COLO668 (cell line): ENCODE measurements at regions not wholly inside any gene's neighbourhood (a gene's known extent, or its start where the extent isn't known, plus 50 kb on each side); places are given as distances from the start of the nearest gene placed in this dataset.

Experiments used
- DNase-seq: peaks from one replicate; lab custom pipeline; 2025; ENCODE audit not compliant: unreplicated experiment; lab: John Stamatoyannopoulos, UW

DNA sequence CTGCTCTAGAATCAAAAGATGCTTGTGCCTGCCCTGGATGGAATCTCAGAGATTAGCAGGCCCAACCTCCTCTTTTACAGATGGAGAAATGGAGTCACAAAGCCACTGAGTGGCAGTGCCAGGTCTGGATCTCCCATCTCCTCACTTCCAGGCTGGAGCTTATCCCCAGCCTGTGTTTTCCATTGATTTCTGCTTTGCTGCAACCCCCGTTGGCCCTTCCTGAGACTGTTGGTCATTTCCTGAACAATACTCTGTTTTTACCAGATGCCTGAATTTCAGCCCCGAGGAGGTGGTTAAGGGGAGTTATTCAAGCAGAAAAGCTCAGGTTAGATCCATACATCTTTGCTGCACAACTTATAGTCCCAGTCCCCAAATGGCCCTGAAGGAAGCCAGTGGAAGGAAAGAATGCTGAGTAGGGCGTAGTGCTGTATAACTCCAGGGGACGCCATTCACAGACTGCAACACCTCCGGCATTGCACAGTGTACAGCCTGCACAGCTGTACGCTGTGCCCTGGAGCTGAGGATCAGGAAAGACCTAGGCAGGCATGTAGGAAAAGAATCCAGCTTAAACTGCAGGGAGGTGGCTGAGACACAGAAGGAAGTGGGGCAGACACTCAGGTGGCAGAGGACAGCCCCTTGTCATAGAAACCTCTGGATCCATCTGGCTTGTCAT lies 77.5 kb downstream of the RPLP1 start:
- DNase-seq: no peak

DNA sequence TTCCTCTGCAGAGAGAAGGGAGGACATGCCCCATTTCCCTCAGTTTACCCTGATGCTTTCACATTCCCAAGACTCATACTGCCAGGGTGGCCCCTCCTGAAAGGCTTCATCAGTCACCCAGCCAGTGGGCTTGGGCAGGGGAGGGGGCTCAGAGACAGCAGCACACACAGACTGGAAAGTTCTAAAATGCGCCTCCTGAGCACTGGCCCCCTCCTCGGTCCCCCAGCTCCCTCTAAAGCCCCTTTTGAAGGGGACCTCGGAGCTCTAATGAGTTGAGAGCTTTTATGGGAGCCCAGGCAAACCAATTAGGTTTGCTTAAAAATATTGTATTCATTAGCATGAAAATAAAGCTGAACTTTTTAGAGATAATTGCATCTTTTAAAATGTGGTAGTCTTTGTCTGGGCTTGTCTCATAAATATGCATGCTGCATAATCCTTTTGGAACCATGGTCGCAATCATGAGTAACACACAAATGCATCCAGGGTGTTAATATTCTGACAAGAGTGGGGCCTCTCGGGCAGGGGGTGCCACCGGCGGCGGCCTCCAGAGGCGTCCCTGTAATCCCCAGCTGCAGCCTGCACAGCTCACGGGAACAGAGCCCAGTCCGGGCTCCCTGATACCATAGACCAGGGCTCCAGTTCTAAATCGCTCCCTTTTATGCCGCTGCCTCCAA lies 78.5 kb downstream of the RPLP1 start:
- no peak for DNase-seq

DNA sequence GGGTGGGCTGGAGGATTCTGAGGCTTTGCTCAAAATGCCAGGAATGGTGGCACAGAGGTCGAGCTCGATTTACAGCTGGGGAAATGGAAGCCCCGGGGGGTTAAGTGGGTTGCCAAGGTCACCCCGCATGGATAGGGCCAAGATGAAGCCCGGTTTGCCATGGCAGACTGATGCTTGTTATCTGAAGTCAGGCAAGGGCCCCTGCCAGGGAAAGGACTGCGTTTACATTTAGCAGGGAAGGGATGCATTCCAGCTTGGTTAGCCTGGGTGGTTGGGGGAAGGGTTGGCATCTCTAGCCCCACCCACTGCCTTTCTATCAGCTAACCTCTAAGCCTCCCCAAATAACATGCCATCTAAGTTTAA lies 79.0 kb downstream of the RPLP1 start:
- no peak for DNase-seq

DNA sequence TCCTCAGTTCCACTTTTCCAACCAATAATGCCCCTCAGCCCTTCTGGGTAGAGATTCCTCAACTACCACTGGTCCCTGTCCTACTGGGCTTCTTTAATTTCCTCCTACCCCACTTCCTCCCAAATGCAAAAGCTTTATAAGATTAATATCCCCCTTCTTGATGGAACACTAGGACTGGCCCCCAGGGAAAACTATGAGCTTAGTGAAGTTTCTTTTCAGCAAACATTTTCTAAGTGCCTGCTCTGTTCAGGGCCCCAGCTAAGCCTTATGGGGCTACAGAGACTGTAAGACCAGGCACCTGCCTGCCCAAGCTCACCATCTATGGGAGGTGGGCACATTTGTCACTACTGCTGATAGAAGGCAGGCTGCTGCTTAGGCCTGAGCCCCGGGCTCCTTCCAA lies 79.4 kb downstream of the RPLP1 start:
- no peak for DNase-seq

DNA sequence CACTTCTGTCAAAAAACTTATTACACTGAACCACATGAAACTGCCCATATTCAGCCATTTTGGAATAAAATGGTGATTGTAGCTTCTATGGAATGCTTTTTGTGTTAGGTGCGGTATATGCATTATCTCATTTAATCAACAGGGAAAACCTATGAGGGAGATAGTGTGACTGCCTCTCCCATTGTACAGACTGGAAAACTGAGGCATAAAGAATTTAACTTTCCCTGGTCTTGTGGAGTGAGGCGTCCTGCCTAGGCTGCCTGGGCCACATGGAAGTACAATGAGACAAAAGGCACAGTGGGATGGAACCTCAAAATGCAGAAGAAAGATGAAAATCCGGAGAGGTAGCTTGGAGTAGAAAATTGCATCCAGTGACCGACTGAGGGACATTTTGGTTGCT lies 80.2 kb downstream of the RPLP1 start:
- no peak for DNase-seq

DNA sequence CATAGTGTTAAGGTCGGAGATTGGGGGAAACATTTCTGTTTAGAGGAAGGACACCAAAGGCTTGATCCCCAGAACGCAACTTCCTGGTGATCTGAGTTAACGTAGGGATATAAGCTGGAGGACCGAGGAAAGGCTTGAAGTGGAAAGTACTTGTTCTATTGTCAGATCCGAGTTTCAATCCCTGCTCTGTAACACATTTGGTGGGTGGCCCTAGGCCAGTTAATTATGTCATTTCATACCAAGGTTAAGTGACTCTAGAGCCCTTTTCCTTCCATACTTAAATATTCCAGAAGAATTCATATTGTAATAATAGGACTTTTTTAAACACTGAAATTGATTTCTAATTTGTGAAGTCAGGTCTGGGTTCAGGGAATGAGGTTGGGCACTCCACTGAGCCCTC lies 80.9 kb downstream of the RPLP1 start:
- no peak for DNase-seq

GRCh38 chr15:69535101-69535638 lies 82.6 kb downstream of the RPLP1 start:
- DNase-seq: no peak

- no peak for DNase-seq
These were observed 83.4 kb downstream of the RPLP1 start for GRCh38 chr15:69535998-69536397.

- no peak for DNase-seq
These were observed 84.3 kb downstream of the RPLP1 start for GRCh38 chr15:69536726-69537512.

DNA sequence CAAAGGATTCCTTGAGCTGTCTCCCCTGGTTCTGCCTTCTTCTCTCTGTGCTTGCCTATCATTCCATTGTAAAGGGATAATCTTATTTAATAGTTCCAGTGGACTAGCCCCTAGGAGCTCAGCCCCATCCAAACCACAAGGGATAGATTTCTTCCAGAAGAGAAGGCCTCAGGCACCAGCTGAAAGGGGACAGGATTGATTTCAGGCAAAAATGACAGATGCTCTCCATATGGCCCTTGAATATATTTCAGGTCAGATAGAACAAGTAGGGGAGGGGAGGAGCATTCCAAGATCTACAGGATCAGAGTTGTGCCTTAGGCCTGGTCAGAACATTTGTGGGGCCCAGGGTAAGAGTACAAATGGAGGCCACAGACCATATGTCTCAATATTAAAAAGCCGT lies 85.3 kb downstream of the RPLP1 start:
- DNase-seq: no peak

GRCh38 chr15:69538379-69538778 lies 85.8 kb downstream of the RPLP1 start:
- DNase-seq: no peak

GRCh38 chr15:69539345-69539744 lies 86.7 kb downstream of the RPLP1 start:
- no peak for DNase-seq

DNA sequence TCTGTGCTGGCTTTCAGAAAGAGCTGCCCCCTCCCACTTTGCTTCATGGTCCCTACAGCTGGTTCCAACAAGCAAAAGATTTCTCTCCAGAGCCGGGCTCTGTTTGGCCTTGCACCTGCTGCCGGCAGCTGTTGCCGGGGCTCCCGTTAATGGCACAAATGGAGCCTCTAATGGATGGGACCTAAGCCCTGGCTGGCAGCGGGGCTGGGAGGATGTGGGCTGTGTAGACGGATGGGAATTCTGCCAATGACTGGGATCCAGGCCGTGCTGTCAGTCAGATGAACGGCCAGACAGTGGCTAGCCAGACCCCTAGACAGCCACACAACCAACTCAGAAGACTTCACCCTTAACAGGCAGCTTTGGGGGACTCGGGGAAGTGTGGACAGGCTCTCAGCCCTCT lies 88.0 kb downstream of the RPLP1 start:
- DNase-seq: peak; percentile 87

DNA sequence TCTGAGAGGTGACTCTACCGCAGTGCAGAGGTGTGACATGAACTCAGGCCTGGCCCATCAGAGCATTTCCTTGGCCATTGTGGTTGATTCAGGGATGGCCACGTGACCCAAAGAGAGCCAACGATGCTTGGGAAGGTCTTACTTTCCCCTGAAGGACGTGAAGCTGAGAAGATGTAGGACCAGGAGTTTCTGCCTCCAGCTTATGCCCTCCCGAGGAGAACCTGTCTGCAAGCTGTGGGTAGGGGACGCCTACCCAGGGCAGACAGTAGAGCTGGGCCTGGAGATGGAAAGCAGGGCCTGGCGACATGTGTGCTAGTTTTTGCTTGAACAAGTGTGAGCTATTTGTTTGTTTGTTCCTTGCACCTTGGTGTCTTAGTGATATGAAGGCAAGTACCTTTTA lies 89.4 kb downstream of the RPLP1 start:
- DNase-seq: no peak

DNA sequence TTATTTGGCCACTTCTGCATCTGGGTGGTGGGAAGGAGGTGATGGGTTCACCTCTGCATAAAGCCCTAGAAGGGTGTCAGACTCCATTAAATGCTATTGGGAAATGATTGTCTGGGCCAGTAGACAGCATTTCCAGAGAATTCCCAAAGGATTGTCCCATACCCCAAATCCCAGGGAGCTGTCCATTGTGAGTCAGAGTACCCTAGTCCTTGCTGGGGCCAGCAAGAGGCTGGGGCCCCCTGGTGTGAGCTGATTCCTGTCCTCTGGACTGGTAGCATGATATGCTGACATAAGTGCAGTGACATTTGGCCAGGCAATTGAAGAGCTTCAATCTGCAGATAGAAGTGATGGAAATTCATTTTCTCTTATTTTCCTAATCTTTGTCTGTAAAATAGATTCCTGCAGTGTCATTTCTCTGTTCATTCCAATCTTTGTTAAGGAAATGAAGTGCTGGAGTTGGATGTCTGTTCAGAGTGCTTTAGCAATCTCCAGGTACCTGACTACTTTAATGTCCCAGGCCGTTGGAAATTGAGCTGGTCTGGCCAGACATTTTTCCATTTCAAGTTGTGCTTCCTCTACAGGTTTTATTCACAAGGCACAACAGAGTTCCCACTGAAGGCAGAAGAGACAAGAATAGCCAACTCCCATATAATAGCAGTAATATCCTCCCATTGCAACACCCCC lies 91.2 kb downstream of the RPLP1 start:
- DNase-seq: no peak

GRCh38 chr15:69544365-69545113 lies 91.9 kb downstream of the RPLP1 start:
- no peak for DNase-seq

DNA sequence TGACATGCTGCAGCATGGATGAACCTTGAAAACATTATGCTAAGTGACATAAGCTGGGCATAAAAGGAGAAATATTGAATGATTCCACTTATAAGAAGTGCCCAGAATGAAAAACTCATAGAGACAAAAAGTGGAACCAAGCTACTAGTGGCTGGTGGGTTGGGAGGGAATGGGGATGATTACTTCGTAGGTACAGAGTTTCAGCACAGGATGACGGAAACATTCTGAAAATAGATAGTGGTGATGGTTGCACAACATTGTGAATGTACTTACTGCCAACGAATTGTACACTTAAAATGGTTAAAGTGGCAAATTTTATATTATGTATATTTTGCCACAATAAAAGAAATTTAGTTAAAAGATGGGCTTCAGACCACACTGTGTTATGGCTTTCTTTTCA lies 93.6 kb downstream of the RPLP1 start:
- no peak for DNase-seq

- DNase-seq: no peak
These were observed 96.0 kb downstream of the RPLP1 start for GRCh38 chr15:69548395-69549180.

DNA sequence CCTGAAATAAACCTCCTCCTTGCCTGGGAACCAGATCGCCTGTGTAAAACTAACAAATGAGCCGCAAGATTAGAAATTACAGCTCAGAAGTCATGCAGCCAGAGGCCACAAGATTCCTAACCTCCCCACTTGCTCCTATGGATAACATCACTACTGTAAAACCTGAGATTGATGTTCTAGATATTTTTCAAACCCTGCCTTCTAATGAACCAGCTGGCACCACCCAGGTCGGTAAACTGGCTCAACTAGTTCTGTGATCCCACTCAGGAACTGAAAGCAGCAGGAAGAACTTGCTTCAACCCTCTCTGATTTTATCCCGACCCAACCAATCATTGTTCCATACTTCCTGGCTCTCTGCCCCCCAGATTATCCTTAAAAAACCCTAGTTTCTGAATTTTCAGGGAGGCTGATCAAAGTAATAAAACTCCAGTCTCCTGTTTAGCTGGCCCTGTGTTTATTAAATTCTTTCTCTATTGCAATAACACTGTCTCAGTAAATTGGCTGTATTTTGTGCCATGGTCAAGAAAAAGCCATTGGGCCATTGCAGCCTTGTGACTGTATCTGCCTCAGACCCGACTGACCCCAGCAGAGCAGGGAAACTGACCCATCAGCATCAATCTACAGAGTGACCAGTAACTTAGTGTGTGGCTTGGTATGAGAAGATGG lies 98.9 kb downstream of the RPLP1 start:
- no peak for DNase-seq
